ENCODE measurements at regions not wholly inside any gene's neighbourhood (a gene's known extent, or its start where the extent isn't known, plus 50 kb on each side); places are given as distances from the start of the nearest gene placed in this dataset.

DNA sequence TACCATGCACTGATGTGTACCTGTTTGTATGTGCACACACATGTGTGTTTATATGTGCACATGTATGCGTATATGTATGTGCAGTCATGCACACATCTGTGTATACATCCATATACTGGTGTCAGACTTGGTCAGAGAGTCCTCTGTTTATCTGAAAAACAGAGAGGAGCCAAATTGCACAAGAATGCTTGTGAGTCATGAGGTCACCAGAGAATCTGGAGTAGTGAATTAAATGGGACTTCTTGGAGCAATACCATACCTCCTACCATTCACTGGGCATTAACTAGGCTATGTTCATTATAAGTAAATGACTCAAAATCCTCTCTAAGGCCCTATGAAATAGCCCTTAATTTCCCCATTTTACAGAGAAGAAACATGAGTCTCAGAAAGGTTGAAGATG, 272.1 kb upstream of the C1orf87 start:
- no peak overlapping the region for H3K4me3 ChIP-seq (ENCODE audit: low read depth, low read length)
- no peak for TF ChIP-seq CTCF (IDR thresholded peaks at IDR 0.05; ENCODE audit: low read depth, low read length)

DNA sequence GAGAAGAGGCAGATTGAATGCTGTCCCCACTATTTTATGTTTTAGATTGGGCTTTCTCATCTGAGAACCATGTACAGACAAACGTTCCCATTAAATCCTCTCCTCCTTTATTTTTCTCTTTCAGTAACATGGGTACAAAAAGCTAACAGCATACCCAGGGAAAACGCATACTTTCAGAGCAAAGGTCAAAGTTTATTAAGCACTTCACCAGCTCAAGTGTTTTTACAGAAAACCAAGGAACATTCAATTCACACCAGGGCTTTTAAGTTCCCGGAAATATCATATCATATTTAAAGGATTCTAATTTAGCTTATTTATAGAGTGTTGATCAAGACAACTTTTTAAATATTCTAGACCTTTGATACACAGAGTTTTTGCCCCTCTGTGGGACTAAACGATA, 271.5 kb upstream of the C1orf87 start:
- H3K4me3 ChIP-seq (ENCODE audit: low read depth, low read length) = no peak overlapping the region
- TF ChIP-seq CTCF (IDR thresholded peaks at IDR 0.05; ENCODE audit: low read depth, low read length) = no peak

DNA sequence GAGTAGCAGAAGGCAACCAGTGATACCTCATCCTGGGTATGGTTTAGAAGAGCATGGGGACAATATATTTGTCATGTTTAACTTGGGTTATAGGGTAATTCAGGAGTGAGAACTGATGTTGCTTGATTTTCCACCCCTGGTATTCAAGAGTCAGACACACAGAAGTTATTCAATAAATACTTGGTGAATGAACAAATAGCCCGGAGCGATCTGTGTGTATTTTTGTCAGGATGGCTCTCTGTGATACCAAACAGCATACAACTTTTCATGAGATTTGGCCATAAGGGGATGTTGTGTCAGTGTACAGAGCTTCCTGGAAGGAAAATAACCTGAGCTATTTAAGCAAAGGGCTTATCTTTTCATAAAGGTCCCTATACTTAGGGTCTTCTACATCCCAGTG, 270.2 kb upstream of the C1orf87 start:
- no peak overlapping the region for H3K4me3 ChIP-seq (ENCODE audit: low read depth, low read length)
- no peak for TF ChIP-seq CTCF (IDR thresholded peaks at IDR 0.05; ENCODE audit: low read depth, low read length)

GRCh38 chr1:60342569-60342968, 269.0 kb upstream of the C1orf87 start:
- no peak for TF ChIP-seq CTCF (IDR thresholded peaks at IDR 0.05; ENCODE audit: low read depth, low read length)
- H3K4me3 ChIP-seq (ENCODE audit: low read depth, low read length) = no peak overlapping the region

DNA sequence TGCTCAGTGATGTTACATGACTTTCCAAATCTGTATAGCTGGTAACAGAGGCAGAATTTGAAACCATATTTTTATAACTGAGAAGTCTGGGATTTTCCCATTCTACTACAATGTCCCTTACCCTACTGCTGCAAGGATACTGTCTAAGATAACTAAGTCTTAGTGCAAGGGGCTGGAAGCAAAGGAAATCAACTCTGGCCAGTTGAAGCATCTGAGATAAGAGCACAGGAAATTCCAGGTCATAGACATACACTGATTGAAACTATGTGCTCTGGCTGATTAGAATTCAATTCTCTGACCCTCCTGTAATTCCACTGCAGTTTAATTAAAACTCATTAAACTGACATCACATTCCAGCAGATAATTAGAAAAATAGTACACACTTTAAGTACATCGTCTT, 267.7 kb upstream of the C1orf87 start:
- no peak for TF ChIP-seq CTCF (IDR thresholded peaks at IDR 0.05; ENCODE audit: low read depth, low read length)

GRCh38 chr1:60331647-60332046, 258.1 kb upstream of the C1orf87 start:
- no peak for TF ChIP-seq CTCF (IDR thresholded peaks at IDR 0.05; ENCODE audit: low read depth, low read length)
- H3K4me3 ChIP-seq (ENCODE audit: low read depth, low read length) = no peak overlapping the region

More for the DNA sequence above, 267.7 kb upstream of the C1orf87 start:
- H3K4me3 ChIP-seq (ENCODE audit: low read depth, low read length) = no peak overlapping the region

- TF ChIP-seq CTCF (IDR thresholded peaks at IDR 0.05; ENCODE audit: low read depth, low read length) = no peak
- H3K4me3 ChIP-seq (ENCODE audit: low read depth, low read length) = no peak overlapping the region
Observed at GRCh38 chr1:60329651-60330050, 256.1 kb upstream of the C1orf87 start.
